ENCODE measurements at regions not wholly inside any gene's neighbourhood (a gene's known extent, or its start where the extent isn't known, plus 50 kb on each side); places are given as distances from the start of the nearest gene placed in this dataset.

DNA sequence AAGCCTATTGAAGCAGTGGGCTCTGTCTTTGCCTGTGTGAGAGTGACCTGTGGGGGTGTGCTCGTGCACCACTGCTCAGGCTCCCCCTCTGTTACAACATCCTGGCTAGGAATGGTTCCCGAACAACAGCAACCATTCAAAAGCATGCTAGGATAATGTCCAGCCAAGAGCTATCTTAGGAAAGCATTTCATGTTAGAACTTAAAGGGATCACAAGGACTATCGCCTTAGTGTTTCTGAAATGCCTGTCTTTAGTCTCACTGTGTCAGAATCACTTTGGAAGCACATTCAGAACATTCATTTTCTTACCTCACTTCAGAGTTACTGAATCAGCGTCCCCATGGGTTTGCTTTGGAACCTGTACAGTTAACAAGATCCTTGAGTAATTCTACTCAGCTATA, 134.9 kb upstream of the DSEL start:
- TF ChIP-seq, protein P1, sequence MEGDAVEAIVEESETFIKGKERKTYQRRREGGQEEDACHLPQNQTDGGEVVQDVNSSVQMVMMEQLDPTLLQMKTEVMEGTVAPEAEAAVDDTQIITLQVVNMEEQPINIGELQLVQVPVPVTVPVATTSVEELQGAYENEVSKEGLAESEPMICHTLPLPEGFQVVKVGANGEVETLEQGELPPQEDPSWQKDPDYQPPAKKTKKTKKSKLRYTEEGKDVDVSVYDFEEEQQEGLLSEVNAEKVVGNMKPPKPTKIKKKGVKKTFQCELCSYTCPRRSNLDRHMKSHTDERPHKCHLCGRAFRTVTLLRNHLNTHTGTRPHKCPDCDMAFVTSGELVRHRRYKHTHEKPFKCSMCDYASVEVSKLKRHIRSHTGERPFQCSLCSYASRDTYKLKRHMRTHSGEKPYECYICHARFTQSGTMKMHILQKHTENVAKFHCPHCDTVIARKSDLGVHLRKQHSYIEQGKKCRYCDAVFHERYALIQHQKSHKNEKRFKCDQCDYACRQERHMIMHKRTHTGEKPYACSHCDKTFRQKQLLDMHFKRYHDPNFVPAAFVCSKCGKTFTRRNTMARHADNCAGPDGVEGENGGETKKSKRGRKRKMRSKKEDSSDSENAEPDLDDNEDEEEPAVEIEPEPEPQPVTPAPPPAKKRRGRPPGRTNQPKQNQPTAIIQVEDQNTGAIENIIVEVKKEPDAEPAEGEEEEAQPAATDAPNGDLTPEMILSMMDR (IDR thresholded peaks at IDR 0.05) = no peak
- no peak for TF ChIP-seq EZH2 (IDR thresholded peaks at IDR 0.05)
- no peak for TF ChIP-seq EZH2phosphoT487 (IDR thresholded peaks at IDR 0.05)
